HL-60 (cell line): ENCODE measurements at regions not wholly inside any gene's neighbourhood (a gene's known extent, or its start where the extent isn't known, plus 50 kb on each side); places are given as distances from the start of the nearest gene placed in this dataset.

ENCODE experiments used
- DNase-seq, 2 experiments: peaks; one replicate each; pipeline ENCODE4 v3.0.0-alpha.2; 2010 to 2020; ENCODE audit warnings: low read depth in 1 of 2, low spot score in 1 of 2
- H3K27ac ChIP-seq: fragments of 250-450 bp; sonication (Bioruptor Pico); replicated peaks from 2 replicates; pipeline ENCODE4 v1.5.1; 2020; ENCODE audit warnings: mild to moderate bottlenecking, moderate library complexity
- H3K27me3 ChIP-seq: fragments of 250-450 bp; sonication (Bioruptor Pico); 2 replicates; pipeline ENCODE4 v1.5.1; 2021; ENCODE audit warnings: mild to moderate bottlenecking, moderate library complexity; ENCODE audit not compliant: insufficient read depth, poor library complexity, severe bottlenecking
- H3K4me3 ChIP-seq: replicated peaks from 2 replicates; pipeline ENCODE4 v1.5.1; 2011; ENCODE audit warnings: mild to moderate bottlenecking, control low read depth, low read length; ENCODE audit not compliant: insufficient read depth
- CTCF ChIP-seq: IDR thresholded peaks from one replicate; pipeline ENCODE4 v1.5.1; 2011; ENCODE audit warnings: low read length, control low read depth, inconsistent platforms; ENCODE audit not compliant: insufficient read depth
- GABPA ChIP-seq: IDR thresholded peaks from 2 replicates; pipeline ENCODE4 v1.6.1; 2012; ENCODE audit warnings: low read depth
- POLR2AphosphoS5 ChIP-seq: IDR thresholded peaks from 2 replicates; pipeline ENCODE4 v1.6.1; 2012; ENCODE audit warnings: low read depth
- SPI1 ChIP-seq: IDR thresholded peaks from 2 replicates; pipeline ENCODE4 v1.6.1; 2012; ENCODE audit warnings: low read depth, mild to moderate bottlenecking, borderline replicate concordance
- TF ChIP-seq, protein P1 (sequence below): IDR thresholded peaks from 2 replicates; pipeline ENCODE4 v1.6.1; 2012; ENCODE audit warnings: low read depth; ENCODE audit not compliant: insufficient replicate concordance

DNA sequence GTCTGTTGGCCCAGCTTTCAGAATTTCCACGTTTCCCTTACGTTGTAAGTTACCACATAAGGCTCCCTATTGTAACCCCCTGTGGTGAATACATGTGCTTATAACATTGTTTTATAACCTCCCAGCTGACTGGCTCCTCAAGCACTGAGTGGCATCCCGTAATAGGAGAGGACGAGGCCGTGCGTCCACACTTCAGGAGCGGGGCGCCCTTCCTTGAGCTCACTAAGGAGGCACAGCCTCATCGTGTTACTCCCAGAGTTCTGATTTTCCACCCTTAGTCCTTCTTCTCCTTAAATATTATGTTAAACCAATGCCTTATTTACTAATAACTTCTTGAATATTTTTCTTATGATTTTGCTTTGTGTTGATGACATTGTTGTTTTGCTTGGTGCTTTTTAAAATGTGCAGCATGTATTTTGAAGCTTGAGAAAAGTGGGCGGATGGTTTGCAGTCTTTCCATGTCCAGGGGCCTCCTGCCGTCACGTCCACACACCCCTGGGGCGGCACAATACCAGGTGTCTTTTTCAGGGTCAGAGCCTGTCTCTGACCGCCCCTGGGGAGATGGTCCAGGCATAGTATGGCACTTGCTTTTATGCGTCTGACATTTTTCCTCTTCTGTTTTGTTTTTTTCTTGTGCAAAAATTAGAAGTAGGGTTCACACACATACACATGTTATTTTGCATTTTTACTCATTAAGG, 181.8 kb downstream of the DLL1 start:
- H3K27me3 ChIP-seq, result no peaks in the 10 kb centered on the region
- TF ChIP-seq GABPA (no peak), CTCF (no peak), POLR2AphosphoS5 (no peak), SPI1 (no peak)
- TF ChIP-seq, protein P1, sequence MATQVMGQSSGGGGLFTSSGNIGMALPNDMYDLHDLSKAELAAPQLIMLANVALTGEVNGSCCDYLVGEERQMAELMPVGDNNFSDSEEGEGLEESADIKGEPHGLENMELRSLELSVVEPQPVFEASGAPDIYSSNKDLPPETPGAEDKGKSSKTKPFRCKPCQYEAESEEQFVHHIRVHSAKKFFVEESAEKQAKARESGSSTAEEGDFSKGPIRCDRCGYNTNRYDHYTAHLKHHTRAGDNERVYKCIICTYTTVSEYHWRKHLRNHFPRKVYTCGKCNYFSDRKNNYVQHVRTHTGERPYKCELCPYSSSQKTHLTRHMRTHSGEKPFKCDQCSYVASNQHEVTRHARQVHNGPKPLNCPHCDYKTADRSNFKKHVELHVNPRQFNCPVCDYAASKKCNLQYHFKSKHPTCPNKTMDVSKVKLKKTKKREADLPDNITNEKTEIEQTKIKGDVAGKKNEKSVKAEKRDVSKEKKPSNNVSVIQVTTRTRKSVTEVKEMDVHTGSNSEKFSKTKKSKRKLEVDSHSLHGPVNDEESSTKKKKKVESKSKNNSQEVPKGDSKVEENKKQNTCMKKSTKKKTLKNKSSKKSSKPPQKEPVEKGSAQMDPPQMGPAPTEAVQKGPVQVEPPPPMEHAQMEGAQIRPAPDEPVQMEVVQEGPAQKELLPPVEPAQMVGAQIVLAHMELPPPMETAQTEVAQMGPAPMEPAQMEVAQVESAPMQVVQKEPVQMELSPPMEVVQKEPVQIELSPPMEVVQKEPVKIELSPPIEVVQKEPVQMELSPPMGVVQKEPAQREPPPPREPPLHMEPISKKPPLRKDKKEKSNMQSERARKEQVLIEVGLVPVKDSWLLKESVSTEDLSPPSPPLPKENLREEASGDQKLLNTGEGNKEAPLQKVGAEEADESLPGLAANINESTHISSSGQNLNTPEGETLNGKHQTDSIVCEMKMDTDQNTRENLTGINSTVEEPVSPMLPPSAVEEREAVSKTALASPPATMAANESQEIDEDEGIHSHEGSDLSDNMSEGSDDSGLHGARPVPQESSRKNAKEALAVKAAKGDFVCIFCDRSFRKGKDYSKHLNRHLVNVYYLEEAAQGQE, result no peak
- H3K27ac ChIP-seq, result no peak overlapping the region
- H3K4me3 ChIP-seq, result no peak overlapping the region
- no peak for DNase-seq

DNA sequence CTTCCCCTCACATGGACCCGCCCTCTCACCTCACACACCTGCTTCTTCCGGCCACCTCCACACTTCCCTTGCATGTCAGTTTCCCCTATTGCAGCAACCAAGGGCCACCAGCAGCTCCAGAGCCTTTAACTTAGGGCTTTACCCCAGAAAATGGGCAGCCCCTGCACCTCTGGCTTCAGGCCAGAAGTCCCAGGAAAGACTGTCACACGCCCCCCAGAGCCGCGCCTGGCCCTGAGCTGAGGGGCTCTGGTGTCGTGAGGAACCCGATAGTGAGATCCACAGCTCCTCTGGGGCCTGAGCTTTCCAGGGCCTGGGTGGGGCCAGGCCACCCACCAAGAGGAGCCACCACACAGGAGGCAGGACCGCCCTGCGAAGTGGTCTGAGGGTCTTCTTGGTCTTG, 182.4 kb downstream of the DLL1 start:
- Histone ChIP-seq H3K4me3 (no peak overlapping the region), H3K27ac (no peak overlapping the region), H3K27me3 (no peaks in the 10 kb centered on the region)
- no peak for TF ChIP-seq GABPA
- no peak for TF ChIP-seq CTCF
- no peak for TF ChIP-seq SPI1
- no peak for TF ChIP-seq POLR2AphosphoS5
- TF ChIP-seq, protein P1, result no peak
- no peak for DNase-seq

- H3K4me3 ChIP-seq, result no peak overlapping the region
- no peak for DNase-seq
- H3K27me3 ChIP-seq, result no peaks in the 10 kb centered on the region
- no peak overlapping the region for H3K27ac ChIP-seq
- TF ChIP-seq GABPA, result no peak
- TF ChIP-seq POLR2AphosphoS5, result no peak
- no peak for TF ChIP-seq CTCF
- TF ChIP-seq, protein P1, result no peak
- no peak for TF ChIP-seq SPI1
Observed at GRCh38 chr6:170107606-170108222, 183.2 kb downstream of the DLL1 start.
